Immature natural killer cell (primary cell): ENCODE measurements at regions not wholly inside any gene's neighbourhood (a gene's known extent, or its start where the extent isn't known, plus 50 kb on each side); places are given as distances from the start of the nearest gene placed in this dataset.

Experiments used
- DNase-seq, 3 donors: peaks; one replicate each; pipeline ENCODE4 v3.0.0; 2022; ENCODE audit warnings: mixed read lengths in 1 of 3
- H3K27ac Mint-ChIP-seq, 6 donors: one replicate each; pipeline ENCODE4 v1.8.0; 2020; ENCODE audit warnings: mixed read lengths in 6 of 6, mild to moderate bottlenecking in 5 of 6, inconsistent platforms in 4 of 6, moderate library complexity in 3 of 6
- H3K27me3 Mint-ChIP-seq, 3 donors: one replicate each; pipeline ENCODE4 v1.8.0; 2020 to 2021; ENCODE audit warnings: low read depth in 3 of 3, mild to moderate bottlenecking in 3 of 3, mixed read lengths in 3 of 3, moderate library complexity in 3 of 3, inconsistent platforms in 1 of 3
- H3K36me3 Mint-ChIP-seq, 3 donors: one replicate each; pipeline ENCODE4 v1.8.0; 2020; ENCODE audit warnings: mixed read lengths in 3 of 3, inconsistent platforms in 2 of 3, mild to moderate bottlenecking in 2 of 3
- H3K4me1 Mint-ChIP-seq, 2 donors: one replicate each; pipeline ENCODE4 v1.8.0; 2020; ENCODE audit warnings: inconsistent platforms in 2 of 2, mild to moderate bottlenecking in 2 of 2, mixed read lengths in 2 of 2, moderate library complexity in 1 of 2
- H3K4me3 Mint-ChIP-seq, 5 donors: one replicate each; pipeline ENCODE4 v1.8.0; 2020; ENCODE audit warnings: mild to moderate bottlenecking in 5 of 5, mixed read lengths in 5 of 5, inconsistent platforms in 3 of 5, moderate library complexity in 3 of 5
- H3K9me3 Mint-ChIP-seq, 6 donors: one replicate each; pipeline ENCODE4 v1.8.0; 2020; ENCODE audit warnings: mild to moderate bottlenecking in 6 of 6, mixed read lengths in 6 of 6, inconsistent platforms in 4 of 6, moderate library complexity in 3 of 6

DNA sequence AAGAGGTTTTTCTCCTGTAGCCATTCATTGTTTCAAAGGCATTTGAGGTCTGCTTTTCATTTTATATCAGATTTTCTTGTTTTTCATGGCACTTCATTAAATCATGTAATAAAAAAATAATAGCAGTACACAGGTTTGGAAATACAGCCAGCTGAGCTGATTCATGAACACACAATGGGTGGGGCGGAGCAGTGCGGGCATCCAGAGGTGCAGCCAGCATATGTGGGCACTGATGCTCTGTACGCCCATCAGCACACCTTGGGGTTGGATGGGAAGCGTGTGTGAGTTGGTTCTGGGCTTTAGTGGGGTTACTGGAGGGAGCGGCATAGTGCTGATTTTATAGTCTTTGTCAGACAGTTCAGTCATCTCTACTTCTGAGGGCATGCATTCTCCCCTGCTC is 54.2 kb upstream of the IRX4 start:
- Mint-ChIP-seq H3K4me1 (no peaks in the 10 kb centered on the region), H3K27me3 (peaks cover under 1 to 15% (median 4%) of the 10 kb centered on the region in 3 donors), H3K4me3 (no peak overlapping the region), H3K27ac (no peak overlapping the region), H3K36me3 (no peaks in the 10 kb centered on the region), H3K9me3 (no peaks in the 10 kb centered on the region)
- no peak for DNase-seq

DNA sequence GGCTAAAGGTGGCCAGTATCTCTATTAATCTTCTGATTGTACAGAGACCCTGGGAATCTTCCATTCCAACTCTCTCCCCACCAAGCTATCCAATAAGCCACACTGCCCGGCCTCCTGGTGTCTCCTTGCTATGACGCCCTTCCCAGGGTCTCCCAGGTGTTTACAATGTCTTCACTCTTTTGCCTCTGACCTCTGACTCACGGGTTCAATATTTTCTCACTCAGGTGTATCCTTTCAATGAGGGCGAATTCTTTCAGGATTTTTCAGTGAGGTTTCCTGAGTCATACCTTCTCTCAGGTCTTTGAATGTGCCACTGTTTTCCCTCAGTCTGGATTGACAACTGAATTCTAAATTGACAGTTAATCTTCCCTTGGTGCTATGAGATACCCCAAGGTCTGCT is 53.7 kb upstream of the IRX4 start:
- Mint-ChIP-seq H3K4me1 (no peaks in the 10 kb centered on the region), H3K9me3 (no peaks in the 10 kb centered on the region), H3K27me3 (peaks cover 0 to 16% (median 4%) of the 10 kb centered on the region in 3 donors), H3K36me3 (no peaks in the 10 kb centered on the region), H3K4me3 (no peak overlapping the region), H3K27ac (no peak overlapping the region)
- no peak for DNase-seq

DNA sequence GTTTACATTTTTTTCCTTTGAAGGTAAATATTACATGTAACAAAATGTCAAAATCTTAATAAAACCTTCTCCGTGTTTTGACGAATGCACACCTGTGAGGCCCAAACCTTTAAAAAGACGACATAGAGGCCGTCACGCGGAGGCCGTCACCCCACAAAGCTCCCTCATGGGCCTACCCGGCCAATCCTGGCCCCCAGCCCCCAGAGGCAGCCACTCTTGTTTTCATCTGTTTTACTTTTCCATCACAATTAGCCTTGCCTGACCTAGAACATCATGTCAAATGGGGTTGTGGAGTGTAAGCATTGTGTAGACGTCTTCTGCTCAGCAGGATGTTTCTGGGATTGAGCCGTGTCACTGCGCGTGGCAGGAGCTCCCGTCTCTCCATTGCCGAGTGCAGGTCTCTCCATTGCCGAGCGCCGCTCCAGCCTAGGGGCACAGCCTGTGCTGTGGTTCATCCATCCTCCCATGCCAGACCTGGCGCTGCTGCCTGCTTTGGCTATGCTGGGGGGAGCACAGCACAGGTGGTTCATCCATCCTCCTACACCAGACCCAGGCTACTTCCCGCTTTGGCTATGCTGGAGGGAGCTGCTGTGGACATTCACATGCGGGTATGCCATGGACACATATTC is 52.2 kb upstream of the IRX4 start:
- Mint-ChIP-seq H3K27ac (no peak overlapping the region), H3K27me3 (peaks cover 0 to 16% (median 6%) of the 10 kb centered on the region in 3 donors), H3K36me3 (no peaks in the 10 kb centered on the region), H3K9me3 (no peaks in the 10 kb centered on the region), H3K4me1 (no peaks in the 10 kb centered on the region), H3K4me3 (no peak overlapping the region)
- no peak for DNase-seq

DNA sequence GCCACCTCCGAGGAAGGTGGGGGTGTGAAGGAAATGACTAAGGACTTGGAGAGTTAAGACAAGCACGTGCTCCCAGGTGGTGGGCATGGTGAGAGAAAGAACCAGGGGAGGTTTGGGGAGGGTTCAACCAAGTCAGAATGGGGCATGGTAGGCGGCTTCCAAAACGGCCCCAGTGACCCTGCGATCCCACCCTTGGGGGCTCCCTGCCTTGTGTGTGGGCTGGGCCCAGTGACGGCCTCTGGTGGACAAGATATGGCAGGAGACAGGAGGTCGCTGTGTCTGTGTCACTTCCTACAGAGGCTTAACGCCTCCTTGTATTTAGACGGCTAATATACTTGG is 51.3 kb upstream of the IRX4 start:
- H3K27me3 Mint-ChIP-seq: peaks cover 0 to 16% (median 6%) of the 10 kb centered on the region in 3 donors

DNA sequence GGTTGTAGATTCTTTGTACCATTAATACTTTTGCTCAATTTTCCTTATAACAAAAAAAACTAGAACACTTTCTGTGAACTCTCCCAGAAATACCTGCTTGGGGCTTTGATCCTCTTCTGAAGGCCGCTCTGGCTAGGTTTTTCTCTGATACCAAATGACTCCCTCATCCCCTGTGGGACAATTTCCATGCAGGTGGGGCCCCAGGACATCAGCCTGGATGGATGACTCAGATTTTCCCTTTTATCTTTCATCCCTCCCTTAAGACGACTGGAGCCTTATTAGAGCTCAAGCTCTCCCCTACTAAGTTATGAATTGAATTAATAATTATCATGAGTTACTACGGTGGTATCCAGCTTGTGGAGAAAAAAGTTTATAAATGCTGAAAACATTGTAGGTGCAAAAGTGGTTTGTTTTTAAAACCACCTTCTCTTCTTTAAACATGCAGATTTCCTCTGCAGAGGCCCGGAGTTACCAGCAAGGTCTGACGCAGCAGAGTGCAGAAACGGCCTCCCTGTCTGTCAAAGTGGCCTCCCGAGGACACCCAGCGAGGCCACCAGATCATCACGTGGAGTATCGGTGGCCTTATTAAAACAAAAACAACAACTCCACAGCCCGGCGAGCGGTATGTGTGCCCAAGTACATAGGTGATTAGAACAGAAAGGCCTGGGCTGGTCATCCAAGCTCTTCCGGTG is 50.8 kb upstream of the IRX4 start:
- no peaks in the 10 kb centered on the region for H3K4me1 Mint-ChIP-seq
- no peaks in the 10 kb centered on the region for H3K36me3 Mint-ChIP-seq
- no peaks in the 10 kb centered on the region for H3K9me3 Mint-ChIP-seq
- H3K4me3 Mint-ChIP-seq: no peak overlapping the region
- peaks cover 0 to 16% (median 6%) of the 10 kb centered on the region in 3 donors for H3K27me3 Mint-ChIP-seq
- no peak overlapping the region for H3K27ac Mint-ChIP-seq
- DNase-seq: no peak

More for the DNA sequence above, 51.3 kb upstream of the IRX4 start:
- Mint-ChIP-seq H3K36me3 (no peaks in the 10 kb centered on the region), H3K9me3 (no peaks in the 10 kb centered on the region), H3K4me3 (no peak overlapping the region), H3K27ac (no peak overlapping the region), H3K4me1 (no peaks in the 10 kb centered on the region)
- DNase-seq: no peak
